ENCODE measurements at regions not wholly inside any gene's neighbourhood (a gene's known extent, or its start where the extent isn't known, plus 50 kb on each side); places are given as distances from the start of the nearest gene placed in this dataset.

DNA sequence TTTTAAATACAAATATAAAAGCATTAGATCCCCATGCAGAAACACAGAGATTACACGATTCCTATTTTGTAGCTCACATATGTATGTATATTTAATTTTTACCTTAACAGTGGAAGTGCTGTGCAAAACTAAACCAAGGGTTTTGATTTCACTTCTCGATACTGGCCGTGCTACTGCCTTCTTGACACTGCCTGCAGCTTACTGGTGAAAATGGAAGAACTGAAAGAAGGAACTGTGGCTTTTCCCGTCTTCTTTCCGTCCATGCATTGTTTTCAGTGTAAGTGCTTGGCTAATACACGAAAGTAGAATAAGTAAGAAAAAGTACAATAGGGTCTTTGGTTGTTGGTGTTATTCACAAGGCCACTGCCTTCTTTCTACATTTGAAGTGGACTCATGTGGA lies 129.5 kb downstream of the NDUFA10 start:
- no peak for DNase-seq (ENCODE audit: low read depth in 6 of 9, low spot score in 9 of 9)
- H3K4me3 ChIP-seq (ENCODE audit: low read length in 2 of 2): no peak overlapping the region
- 93% methylated on average over 6 of the region's 6 CpGs for WGBS
- H3K4me1 ChIP-seq (ENCODE audit: control insufficient read depth in 2 of 2, insufficient read depth in 2 of 2, low read length in 2 of 2): peaks cover 0 to 4% of the 10 kb centered on the region in 2 donors
- no peak overlapping the region for H3K27ac ChIP-seq (ENCODE audit: low read depth in 1 of 2, low read length in 1 of 2)
- peaks cover 0 to 12% of the 10 kb centered on the region in 2 donors for H3K27me3 ChIP-seq (ENCODE audit: control insufficient read depth in 2 of 2, insufficient read depth in 1 of 2, low read length in 1 of 2)
- no peaks in the 10 kb centered on the region for H3K9me3 ChIP-seq (ENCODE audit: control insufficient read depth in 2 of 2, insufficient read depth in 1 of 2, low read length in 1 of 2)
- no peaks in the 10 kb centered on the region for H3K36me3 ChIP-seq (ENCODE audit: control insufficient read depth in 2 of 2, insufficient read depth in 2 of 2, low read length in 1 of 2)

DNA sequence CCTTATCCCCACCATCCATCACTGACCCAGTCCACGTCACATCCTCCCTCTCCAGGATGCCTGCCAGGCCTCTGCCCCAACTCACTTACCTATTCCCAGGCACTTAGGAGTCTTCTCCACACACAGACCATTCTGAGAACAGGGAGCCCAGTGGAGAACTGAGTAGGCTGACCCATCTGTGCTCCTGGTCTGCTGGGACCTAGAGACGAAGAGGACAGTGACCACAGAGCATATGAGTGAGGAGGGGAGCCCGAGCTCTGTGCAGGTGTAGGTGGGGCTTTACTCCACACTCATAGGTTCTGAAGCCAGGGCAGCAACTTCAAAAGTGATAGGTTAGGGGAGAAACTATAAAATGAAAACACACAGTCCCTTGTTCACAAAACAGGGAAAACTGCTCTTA lies 130.0 kb downstream of the NDUFA10 start:
- Histone ChIP-seq H3K36me3 (ENCODE audit: control insufficient read depth in 2 of 2, insufficient read depth in 2 of 2, low read length in 1 of 2) (no peaks in the 10 kb centered on the region), H3K9me3 (ENCODE audit: control insufficient read depth in 2 of 2, insufficient read depth in 1 of 2, low read length in 1 of 2) (no peaks in the 10 kb centered on the region), H3K4me1 (ENCODE audit: control insufficient read depth in 2 of 2, insufficient read depth in 2 of 2, low read length in 2 of 2) (peaks cover 0 to 4% of the 10 kb centered on the region in 2 donors), H3K27ac (ENCODE audit: low read depth in 1 of 2, low read length in 1 of 2) (no peak overlapping the region), H3K27me3 (ENCODE audit: control insufficient read depth in 2 of 2, insufficient read depth in 1 of 2, low read length in 1 of 2) (peaks cover 0 to 12% of the 10 kb centered on the region in 2 donors), H3K4me3 (ENCODE audit: low read length in 2 of 2) (no peak overlapping the region)
- 92% methylated on average over 3 of the region's 3 CpGs for WGBS
- DNase-seq (ENCODE audit: low read depth in 6 of 9, low spot score in 9 of 9): no peak

DNA sequence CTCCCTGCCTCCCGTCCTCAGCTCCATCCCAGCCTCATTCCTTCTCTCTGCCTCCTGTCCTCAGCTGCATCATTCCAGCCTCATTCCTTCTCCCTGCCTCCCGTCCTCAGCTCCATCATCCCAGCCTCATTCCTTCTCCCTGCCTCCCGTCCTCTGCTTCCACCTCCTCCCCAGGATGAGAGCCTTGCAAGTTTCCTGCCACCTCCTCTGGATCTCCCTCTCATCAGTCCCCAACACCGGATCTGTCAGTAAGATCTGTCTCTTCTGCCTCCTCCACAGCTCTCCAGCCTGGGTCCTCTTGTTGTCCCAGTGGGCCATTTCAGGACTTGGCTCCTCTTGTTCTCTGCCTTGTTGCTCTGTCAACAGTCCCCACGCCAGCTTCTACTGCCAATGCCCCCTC lies 130.9 kb downstream of the NDUFA10 start:
- 97% methylated on average over 5 of the region's 5 CpGs for WGBS
- Histone ChIP-seq H3K27me3 (ENCODE audit: control insufficient read depth in 2 of 2, insufficient read depth in 1 of 2, low read length in 1 of 2) (peaks cover 0 to 12% of the 10 kb centered on the region in 2 donors), H3K27ac (ENCODE audit: low read depth in 1 of 2, low read length in 1 of 2) (no peak overlapping the region), H3K9me3 (ENCODE audit: control insufficient read depth in 2 of 2, insufficient read depth in 1 of 2, low read length in 1 of 2) (no peaks in the 10 kb centered on the region), H3K4me3 (ENCODE audit: low read length in 2 of 2) (no peak overlapping the region), H3K4me1 (ENCODE audit: control insufficient read depth in 2 of 2, insufficient read depth in 2 of 2, low read length in 2 of 2) (peaks cover 0 to 4% of the 10 kb centered on the region in 2 donors), H3K36me3 (ENCODE audit: control insufficient read depth in 2 of 2, insufficient read depth in 2 of 2, low read length in 1 of 2) (no peaks in the 10 kb centered on the region)
- no peak for DNase-seq (ENCODE audit: low read depth in 6 of 9, low spot score in 9 of 9)

DNA sequence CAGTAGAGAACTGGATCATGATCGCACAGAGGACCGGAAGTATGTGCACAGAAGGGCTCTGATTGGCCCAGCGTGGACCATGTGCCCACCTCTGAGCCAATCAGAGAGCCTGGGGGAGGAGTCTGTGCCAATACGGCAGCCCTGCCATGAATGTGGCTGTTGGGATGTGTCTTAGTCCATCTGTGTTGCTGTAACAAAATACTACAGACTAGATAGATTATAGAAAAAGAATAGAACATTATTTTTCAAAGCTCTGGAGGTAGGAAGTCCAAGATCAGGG lies 132.0 kb downstream of the NDUFA10 start:
- H3K27me3 ChIP-seq (ENCODE audit: control insufficient read depth in 2 of 2, insufficient read depth in 1 of 2, low read length in 1 of 2): peaks cover 0 to 12% of the 10 kb centered on the region in 2 donors
- H3K4me3 ChIP-seq (ENCODE audit: low read length in 2 of 2): no peak overlapping the region
- DNase-seq (ENCODE audit: low read depth in 6 of 9, low spot score in 9 of 9): no peak
- H3K9me3 ChIP-seq (ENCODE audit: control insufficient read depth in 2 of 2, insufficient read depth in 1 of 2, low read length in 1 of 2): no peaks in the 10 kb centered on the region
- no peak overlapping the region for H3K27ac ChIP-seq (ENCODE audit: low read depth in 1 of 2, low read length in 1 of 2)
- no peaks in the 10 kb centered on the region for H3K36me3 ChIP-seq (ENCODE audit: control insufficient read depth in 2 of 2, insufficient read depth in 2 of 2, low read length in 1 of 2)
- WGBS: 70% methylated on average over 4 of the region's 4 CpGs
- H3K4me1 ChIP-seq (ENCODE audit: control insufficient read depth in 2 of 2, insufficient read depth in 2 of 2, low read length in 2 of 2): no peaks in the 10 kb centered on the region

DNA sequence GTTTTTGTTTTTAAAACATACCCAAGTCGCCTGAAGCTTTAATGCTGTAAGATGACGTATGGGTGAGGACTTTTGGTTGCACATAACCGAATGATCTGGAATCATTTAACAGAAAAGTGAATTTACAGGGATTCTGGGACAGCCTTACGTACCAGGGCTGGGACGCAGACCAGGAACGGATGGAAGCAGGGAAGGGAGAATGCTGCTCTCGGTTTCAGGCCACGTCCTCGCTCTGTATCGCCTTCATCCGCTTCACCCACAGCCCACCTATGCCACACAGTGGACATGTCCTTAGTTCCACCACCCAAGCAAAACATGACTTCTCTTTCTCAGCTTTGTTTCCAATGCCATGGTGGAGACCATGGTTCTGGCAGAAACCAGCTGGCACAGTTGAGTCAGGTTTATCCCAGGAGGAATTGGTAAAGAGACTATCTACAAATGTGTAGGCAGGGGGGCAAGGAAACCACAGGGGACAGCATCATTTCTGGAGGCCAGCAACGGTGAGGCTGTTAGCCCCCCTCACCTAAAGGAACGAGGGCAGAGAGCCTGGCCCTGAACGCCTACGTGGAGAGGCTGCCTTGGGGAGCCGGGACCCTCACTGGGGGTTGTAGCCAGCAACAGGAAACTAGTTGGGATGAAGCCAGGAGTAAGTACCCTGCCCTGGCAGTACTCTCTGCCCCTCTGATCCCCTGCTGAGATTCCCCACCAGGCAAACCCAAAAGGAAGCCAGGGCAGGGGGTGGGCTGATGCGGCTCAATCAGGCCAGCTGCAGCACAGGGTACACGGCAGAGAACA lies 132.5 kb downstream of the NDUFA10 start:
- H3K27me3 ChIP-seq (ENCODE audit: control insufficient read depth in 2 of 2, insufficient read depth in 1 of 2, low read length in 1 of 2): peaks cover 0 to 11% of the 10 kb centered on the region in 2 donors
- no peaks in the 10 kb centered on the region for H3K36me3 ChIP-seq (ENCODE audit: control insufficient read depth in 2 of 2, insufficient read depth in 2 of 2, low read length in 1 of 2)
- H3K9me3 ChIP-seq (ENCODE audit: control insufficient read depth in 2 of 2, insufficient read depth in 1 of 2, low read length in 1 of 2): no peaks in the 10 kb centered on the region
- 94% methylated on average over 18 of the region's 18 CpGs for WGBS
- H3K4me3 ChIP-seq (ENCODE audit: low read length in 2 of 2): no peak overlapping the region
- no peak for DNase-seq (ENCODE audit: low read depth in 6 of 9, low spot score in 9 of 9)
- H3K27ac ChIP-seq (ENCODE audit: low read depth in 1 of 2, low read length in 1 of 2): no peak overlapping the region
- no peaks in the 10 kb centered on the region for H3K4me1 ChIP-seq (ENCODE audit: control insufficient read depth in 2 of 2, insufficient read depth in 2 of 2, low read length in 2 of 2)

DNA sequence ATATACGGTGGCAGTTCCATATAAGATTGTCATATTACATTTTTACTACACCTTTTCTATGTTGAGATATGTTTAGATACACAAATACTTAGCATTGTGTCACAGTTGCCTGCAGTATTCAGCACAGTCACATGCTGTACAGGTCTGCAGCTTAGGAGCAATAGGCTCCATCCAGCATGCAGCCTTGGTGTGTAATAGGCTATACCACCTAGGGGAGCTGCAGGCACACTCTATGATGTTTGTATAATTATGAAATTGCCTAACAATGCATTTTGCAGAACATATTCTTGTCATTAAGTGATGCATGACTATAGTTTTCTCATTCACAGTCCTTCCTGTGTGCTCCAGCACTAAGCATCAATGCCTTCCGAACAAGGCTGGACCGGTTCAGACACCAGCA lies 133.4 kb downstream of the NDUFA10 start:
- H3K27ac ChIP-seq (ENCODE audit: low read depth in 1 of 2, low read length in 1 of 2): no peak overlapping the region
- peaks cover 0 to 9% of the 10 kb centered on the region in 2 donors for H3K27me3 ChIP-seq (ENCODE audit: control insufficient read depth in 2 of 2, insufficient read depth in 1 of 2, low read length in 1 of 2)
- H3K36me3 ChIP-seq (ENCODE audit: control insufficient read depth in 2 of 2, insufficient read depth in 2 of 2, low read length in 1 of 2): no peaks in the 10 kb centered on the region
- H3K4me1 ChIP-seq (ENCODE audit: control insufficient read depth in 2 of 2, insufficient read depth in 2 of 2, low read length in 2 of 2): no peaks in the 10 kb centered on the region
- no peaks in the 10 kb centered on the region for H3K9me3 ChIP-seq (ENCODE audit: control insufficient read depth in 2 of 2, insufficient read depth in 1 of 2, low read length in 1 of 2)
- WGBS: 97% methylated on average over 3 of the region's 3 CpGs
- DNase-seq (ENCODE audit: low read depth in 6 of 9, low spot score in 9 of 9): no peak
- H3K4me3 ChIP-seq (ENCODE audit: low read length in 2 of 2): no peak overlapping the region

DNA sequence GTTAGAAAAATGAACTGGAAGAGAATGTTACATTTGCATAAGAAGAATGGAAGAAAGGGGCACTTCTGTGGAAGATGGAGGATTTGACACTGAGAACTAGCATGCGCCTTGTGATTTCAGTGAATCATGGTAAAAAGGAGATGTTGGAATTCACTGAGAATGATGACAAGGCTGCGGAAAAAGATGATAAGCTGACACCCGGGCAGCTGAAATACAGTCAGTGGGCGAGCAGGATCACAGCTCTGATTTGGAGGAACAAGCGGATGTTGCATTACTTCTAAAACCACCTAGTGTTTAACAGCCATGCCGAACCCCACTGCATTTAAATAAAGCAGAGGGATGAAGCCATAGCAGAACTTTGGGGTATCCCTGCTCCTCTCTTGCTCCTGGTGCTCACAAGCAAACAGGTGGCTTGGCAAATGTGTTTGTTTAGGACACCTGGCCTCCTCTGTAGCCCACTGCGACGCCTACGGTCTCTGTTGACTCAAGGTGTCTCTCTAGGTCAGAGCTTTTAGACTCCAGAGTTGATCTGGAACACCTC lies 134.9 kb downstream of the NDUFA10 start:
- Histone ChIP-seq H3K27ac (ENCODE audit: low read depth in 1 of 2, low read length in 1 of 2) (no peak overlapping the region), H3K27me3 (ENCODE audit: control insufficient read depth in 2 of 2, insufficient read depth in 1 of 2, low read length in 1 of 2) (peaks cover 0 to 3% of the 10 kb centered on the region in 2 donors), H3K4me3 (ENCODE audit: low read length in 2 of 2) (no peak overlapping the region), H3K9me3 (ENCODE audit: control insufficient read depth in 2 of 2, insufficient read depth in 1 of 2, low read length in 1 of 2) (peaks cover 0 to 4% of the 10 kb centered on the region in 2 donors), H3K4me1 (ENCODE audit: control insufficient read depth in 2 of 2, insufficient read depth in 2 of 2, low read length in 2 of 2) (no peaks in the 10 kb centered on the region), H3K36me3 (ENCODE audit: control insufficient read depth in 2 of 2, insufficient read depth in 2 of 2, low read length in 1 of 2) (no peaks in the 10 kb centered on the region)
- 95% methylated on average over 9 of the region's 9 CpGs for WGBS
- no peak for DNase-seq (ENCODE audit: low read depth in 6 of 9, low spot score in 9 of 9)

DNA sequence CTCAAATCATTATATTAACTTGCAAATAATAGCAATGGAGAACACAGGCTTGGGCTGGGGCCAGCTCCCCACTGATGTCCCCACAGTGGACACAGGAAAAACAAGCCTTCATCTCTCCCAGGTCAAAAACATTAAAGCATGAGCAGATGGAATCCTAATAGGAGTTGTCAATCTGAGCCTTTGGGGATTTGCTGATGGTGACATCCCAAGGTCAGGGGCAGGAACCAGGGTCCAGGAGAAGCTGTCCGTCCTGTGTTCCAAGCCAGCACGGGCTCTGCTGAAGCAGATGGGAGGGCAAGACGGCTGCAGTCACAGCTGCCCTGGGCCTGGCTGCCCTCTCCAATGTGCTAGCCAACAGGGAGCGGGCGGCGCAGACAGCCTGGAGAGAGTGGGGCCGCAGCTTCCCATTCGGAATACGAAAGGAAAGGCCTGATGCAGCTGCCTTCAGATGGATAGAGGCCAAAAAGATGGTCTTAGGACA lies 135.5 kb downstream of the NDUFA10 start:
- Histone ChIP-seq H3K4me3 (ENCODE audit: low read length in 2 of 2) (no peak overlapping the region), H3K27ac (ENCODE audit: low read depth in 1 of 2, low read length in 1 of 2) (no peak overlapping the region), H3K27me3 (ENCODE audit: control insufficient read depth in 2 of 2, insufficient read depth in 1 of 2, low read length in 1 of 2) (peaks cover 0 to 3% of the 10 kb centered on the region in 2 donors), H3K4me1 (ENCODE audit: control insufficient read depth in 2 of 2, insufficient read depth in 2 of 2, low read length in 2 of 2) (no peaks in the 10 kb centered on the region), H3K36me3 (ENCODE audit: control insufficient read depth in 2 of 2, insufficient read depth in 2 of 2, low read length in 1 of 2) (no peaks in the 10 kb centered on the region), H3K9me3 (ENCODE audit: control insufficient read depth in 2 of 2, insufficient read depth in 1 of 2, low read length in 1 of 2) (peaks cover 0 to 4% of the 10 kb centered on the region in 2 donors)
- 94% methylated on average over 9 of the region's 9 CpGs for WGBS
- no peak for DNase-seq (ENCODE audit: low read depth in 6 of 9, low spot score in 9 of 9)

DNA sequence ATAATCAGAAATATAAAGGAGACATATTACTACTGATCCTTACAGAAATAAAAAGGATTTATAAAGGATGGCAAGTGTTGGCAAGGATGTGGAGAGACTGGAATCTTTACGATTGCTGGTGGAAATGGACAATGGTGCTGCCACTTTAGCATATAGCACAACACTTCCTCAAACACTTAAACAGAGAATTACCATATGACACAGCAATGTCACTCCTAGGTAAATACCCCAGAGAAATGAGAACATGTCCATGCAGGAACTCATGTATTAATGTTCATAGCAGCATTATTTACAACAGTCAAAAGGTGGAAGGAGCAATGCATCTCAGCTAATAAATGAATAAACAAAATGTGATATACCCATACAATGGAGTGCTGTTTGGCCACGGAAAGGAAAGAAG lies 137.5 kb downstream of the NDUFA10 start:
- H3K36me3 ChIP-seq (ENCODE audit: control insufficient read depth in 2 of 2, insufficient read depth in 2 of 2, low read length in 1 of 2): no peaks in the 10 kb centered on the region
- no peak overlapping the region for H3K4me3 ChIP-seq (ENCODE audit: low read length in 2 of 2)
- H3K27me3 ChIP-seq (ENCODE audit: control insufficient read depth in 2 of 2, insufficient read depth in 1 of 2, low read length in 1 of 2): no peaks in the 10 kb centered on the region
- no peak overlapping the region for H3K27ac ChIP-seq (ENCODE audit: low read depth in 1 of 2, low read length in 1 of 2)
- no peak for DNase-seq (ENCODE audit: low read depth in 6 of 9, low spot score in 9 of 9)
- no peaks in the 10 kb centered on the region for H3K4me1 ChIP-seq (ENCODE audit: control insufficient read depth in 2 of 2, insufficient read depth in 2 of 2, low read length in 2 of 2)
- H3K9me3 ChIP-seq (ENCODE audit: control insufficient read depth in 2 of 2, insufficient read depth in 1 of 2, low read length in 1 of 2): peaks cover 4 to 19% of the 10 kb centered on the region in 2 donors
- WGBS: 95% methylated on average over 2 of the region's 2 CpGs
